OCI-LY3 (cell line): ENCODE measurements at regions not wholly inside any gene's neighbourhood (a gene's known extent, or its start where the extent isn't known, plus 50 kb on each side); places are given as distances from the start of the nearest gene placed in this dataset.
"Not testable (repeated sequence)": the region's sequence is repeated elsewhere in the genome, so short reads cannot be mapped to it uniquely, and the experiment has no call there.

Experiments
- EZH2phosphoT487 ChIP-seq: fragments of 200-600 bp; shearing (Covaris generic); IDR thresholded peaks from 2 replicates; pipeline ENCODE4 v1.6.1; 2018; ENCODE audit warnings: antibody characterized with exemption, mixed run types, low read depth
- TF ChIP-seq, protein P1 (sequence below): fragments of 200-600, 300-600 bp; sonication (generic); IDR thresholded peaks from 2 replicates; pipeline ENCODE4 v1.5.1; 2014; ENCODE audit warnings: antibody characterized with exemption, low read length, low read depth

- TF ChIP-seq, protein P1, sequence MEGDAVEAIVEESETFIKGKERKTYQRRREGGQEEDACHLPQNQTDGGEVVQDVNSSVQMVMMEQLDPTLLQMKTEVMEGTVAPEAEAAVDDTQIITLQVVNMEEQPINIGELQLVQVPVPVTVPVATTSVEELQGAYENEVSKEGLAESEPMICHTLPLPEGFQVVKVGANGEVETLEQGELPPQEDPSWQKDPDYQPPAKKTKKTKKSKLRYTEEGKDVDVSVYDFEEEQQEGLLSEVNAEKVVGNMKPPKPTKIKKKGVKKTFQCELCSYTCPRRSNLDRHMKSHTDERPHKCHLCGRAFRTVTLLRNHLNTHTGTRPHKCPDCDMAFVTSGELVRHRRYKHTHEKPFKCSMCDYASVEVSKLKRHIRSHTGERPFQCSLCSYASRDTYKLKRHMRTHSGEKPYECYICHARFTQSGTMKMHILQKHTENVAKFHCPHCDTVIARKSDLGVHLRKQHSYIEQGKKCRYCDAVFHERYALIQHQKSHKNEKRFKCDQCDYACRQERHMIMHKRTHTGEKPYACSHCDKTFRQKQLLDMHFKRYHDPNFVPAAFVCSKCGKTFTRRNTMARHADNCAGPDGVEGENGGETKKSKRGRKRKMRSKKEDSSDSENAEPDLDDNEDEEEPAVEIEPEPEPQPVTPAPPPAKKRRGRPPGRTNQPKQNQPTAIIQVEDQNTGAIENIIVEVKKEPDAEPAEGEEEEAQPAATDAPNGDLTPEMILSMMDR: not testable (repeated sequence)
- TF ChIP-seq EZH2phosphoT487: not testable (repeated sequence)
Observed at GRCh38 chr2:89855752-89856151, 1164.3 kb downstream of the RPIA start.
